GM21723 (cell line): ENCODE measurements at regions not wholly inside any gene's neighbourhood (a gene's known extent, or its start where the extent isn't known, plus 50 kb on each side); places are given as distances from the start of the nearest gene placed in this dataset.
"Not testable (repeated sequence)": the region's sequence is repeated elsewhere in the genome, so short reads cannot be mapped to it uniquely, and the experiment has no call there.

Experiments
- ATAC-seq: cut with Tn5 transposase; IDR thresholded peaks from one replicate; pipeline ENCODE4 v1.9.1; 2021; ENCODE audit warnings: mild to moderate bottlenecking, moderate library complexity; ENCODE audit not compliant: unreplicated experiment

DNA sequence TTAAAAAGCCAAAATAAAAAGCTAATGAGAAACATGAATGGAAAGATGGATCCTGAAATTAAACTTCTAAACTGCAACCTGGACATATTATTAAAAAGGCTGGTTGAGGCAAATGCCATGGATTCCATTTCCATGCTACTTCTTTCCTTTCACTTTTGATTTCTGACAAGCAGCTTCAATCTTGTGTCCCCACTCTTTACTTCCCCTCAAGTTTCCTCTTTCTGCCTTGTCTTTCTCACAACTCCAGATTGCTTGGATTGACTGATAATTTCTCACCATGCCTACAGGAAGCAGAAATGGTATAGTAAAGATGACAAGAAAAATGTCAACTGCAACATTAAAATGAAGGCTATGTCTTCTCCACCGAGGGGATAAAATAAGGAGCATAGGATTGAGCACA lies 1136.7 kb downstream of the TUSC7 start:
- no peak for ATAC-seq

- ATAC-seq: no peak
Observed at GRCh38 chr3:117848606-117849005, 1139.0 kb downstream of the TUSC7 start.

DNA sequence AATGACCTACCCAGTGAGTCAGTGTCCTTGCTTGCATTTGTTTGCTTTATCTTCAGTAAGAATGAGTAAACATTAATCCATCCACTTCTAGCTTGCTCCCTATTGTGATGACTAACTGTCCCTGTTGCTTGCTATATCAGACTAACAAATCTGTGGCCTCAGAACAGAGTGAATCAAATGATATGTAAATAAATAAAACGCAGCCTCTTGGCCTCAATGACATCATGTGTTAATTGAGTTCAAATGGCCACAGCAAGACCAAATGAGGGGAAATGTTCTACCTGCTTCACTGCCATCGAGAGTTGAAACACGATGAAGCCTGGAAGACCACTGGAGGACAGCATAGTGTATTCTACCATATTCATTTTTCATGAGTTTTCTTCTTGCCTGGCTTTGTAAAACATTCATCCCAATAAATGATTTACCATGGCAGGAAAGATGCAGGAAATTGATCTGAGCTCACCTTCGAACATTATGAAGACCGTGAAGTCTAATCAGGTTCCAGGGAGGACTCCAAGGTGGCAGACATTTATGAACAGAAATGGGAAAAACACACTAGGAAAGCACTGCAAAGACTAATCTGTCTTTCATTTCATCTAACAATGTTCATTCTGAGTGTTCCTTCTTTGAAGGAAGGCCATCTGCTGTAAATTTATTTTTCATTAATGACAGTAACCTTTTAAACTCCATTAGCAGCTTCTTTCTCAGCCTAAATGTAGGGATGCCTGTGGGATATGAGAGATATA lies 1144.5 kb downstream of the TUSC7 start:
- no peak for ATAC-seq

DNA sequence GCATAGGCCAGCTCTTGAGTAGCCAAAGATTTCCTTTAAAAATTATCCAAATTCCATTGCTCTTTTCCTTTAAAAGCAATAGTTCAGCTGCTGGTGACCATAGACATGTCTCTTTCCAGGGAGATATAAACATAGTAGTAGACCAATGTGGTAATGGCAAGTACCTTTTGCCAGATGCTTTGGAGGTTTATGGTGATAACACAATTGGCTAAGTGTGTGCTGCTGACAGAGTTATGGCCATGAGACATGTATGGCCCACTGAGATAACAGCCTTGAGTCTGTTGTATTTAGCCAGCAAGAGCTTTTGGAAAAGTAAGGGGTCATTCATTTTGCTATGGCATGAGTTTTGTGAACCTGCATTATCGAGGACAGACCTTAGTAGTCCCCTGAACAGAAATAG lies 1146.8 kb downstream of the TUSC7 start:
- ATAC-seq: no peak

DNA sequence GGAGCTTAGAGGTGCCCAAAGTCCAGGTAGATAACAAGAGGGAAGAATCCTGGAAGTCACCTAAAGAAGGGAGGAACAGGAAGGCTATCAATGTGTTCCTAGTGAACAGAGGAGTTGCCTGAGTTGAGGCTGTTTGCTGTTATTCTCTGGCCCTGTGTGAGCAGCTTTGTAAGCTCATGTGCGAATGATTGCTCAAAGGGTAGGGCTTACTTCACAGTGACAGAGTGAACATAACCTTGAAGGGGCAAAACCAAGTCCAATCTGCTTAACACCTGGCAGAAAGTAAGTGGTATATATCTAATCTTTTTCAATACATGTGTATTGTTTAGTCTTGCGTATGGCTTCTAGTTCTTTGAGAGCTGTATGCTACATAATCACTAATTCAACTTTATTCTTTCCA lies 1153.6 kb downstream of the TUSC7 start:
- no peak for ATAC-seq

- ATAC-seq: no peak
Observed at GRCh38 chr3:117865338-117865737, 1155.8 kb downstream of the TUSC7 start.

DNA sequence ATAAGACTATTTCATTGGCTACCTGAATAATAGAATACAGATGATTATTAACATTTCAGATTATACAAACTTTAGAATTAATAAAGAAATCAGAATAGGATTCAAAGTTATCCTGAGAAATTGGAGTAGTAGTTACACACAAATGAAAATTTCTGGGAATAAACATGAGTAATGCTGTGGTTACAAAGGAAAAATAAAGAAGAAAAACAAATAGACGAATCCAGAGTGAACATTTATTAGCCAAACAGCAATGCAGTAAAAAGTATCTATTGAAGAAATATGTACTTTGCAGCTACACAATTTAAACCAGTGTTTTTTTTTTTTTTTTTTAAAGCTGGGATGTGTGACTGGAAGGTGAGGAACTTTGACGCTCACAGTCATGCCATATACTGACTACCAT lies 1159.2 kb downstream of the TUSC7 start:
- ATAC-seq: no peak

GRCh38 chr3:117871934-117872333 lies 1162.4 kb downstream of the TUSC7 start:
- no peak for ATAC-seq

- ATAC-seq: not testable (repeated sequence)
Observed at GRCh38 chr3:117872594-117873248, 1161.9 kb downstream of the IGSF11 start.

GRCh38 chr3:117873249-117873600 lies 1161.4 kb downstream of the IGSF11 start:
- no peak for ATAC-seq

- ATAC-seq: no peak
Observed at GRCh38 chr3:117874028-117874690, 1160.5 kb downstream of the IGSF11 start.

DNA sequence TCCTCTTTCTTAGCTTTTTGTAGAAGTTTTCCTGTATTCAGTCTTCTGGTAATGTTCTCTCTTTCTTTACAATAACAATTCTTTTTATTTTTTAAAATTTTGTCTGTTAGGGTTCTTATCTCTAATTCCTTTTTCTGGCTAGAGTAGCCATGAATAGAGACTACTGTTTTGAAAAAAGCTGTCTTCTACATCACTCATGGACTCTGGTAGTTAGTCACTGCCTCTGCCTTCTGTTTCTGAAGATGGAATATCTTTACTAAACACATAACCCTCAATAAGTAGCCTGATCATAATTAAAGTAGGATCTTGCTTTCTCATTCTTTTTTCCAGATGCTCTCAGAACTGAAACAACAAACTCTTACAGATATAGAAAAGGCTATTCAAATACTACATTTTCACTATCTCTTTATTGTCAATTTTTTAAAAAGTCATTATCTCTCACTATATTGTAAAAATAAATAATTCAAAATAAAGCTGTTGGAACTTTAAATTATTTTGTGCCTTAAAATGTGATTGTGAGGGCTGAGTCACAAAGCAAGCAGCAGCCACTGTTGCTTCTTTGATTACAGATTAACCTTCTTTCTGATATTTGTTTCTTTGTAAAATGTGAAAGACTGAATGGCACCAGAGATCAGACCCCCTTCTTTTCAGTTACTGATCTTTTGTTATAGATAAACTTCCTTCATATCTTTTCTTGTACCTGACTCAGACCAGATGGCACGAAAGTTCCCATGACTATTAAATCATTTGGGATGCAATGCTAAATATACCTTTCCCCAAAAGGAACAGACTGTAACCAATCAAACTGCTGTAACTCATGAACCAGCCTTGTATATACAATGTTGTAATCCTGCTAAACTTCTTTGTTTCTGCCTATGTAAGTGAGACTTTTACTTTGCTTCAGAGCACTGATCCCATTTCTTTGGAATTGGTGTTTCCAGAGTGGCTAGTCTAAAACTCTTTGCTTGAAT lies 1159.5 kb downstream of the IGSF11 start:
- ATAC-seq: no peak

- ATAC-seq: no peak
Observed at GRCh38 chr3:117875887-117876286, 1158.8 kb downstream of the IGSF11 start.

DNA sequence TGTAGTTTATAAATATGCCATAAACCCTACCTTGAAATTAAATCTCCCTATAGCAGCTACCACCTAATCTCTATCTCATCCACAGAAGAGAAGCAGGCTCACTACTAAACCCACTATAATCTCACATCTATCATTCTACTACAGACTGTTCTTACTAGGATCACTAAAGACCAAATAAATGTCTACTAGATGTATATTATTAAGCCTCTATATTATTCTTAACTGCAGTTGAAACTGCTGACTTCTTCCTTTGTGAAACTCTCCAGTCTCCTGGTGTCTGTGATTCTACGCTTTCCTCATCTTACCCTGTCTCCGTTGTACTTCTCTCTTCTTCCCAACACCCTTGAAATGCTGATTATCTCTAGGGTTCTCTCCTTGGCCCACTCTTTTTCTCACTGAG lies 1154.0 kb downstream of the IGSF11 start:
- ATAC-seq: no peak

- ATAC-seq: no peak
Observed at GRCh38 chr3:117881210-117881609, 1153.4 kb downstream of the IGSF11 start.

GRCh38 chr3:117885011-117885441 lies 1149.6 kb downstream of the IGSF11 start:
- no peak for ATAC-seq

- ATAC-seq: no peak
Observed at GRCh38 chr3:117886147-117886546, 1148.5 kb downstream of the IGSF11 start.

GRCh38 chr3:117887031-117887430 lies 1147.6 kb downstream of the IGSF11 start:
- ATAC-seq: no peak

GRCh38 chr3:117887901-117888300 lies 1146.7 kb downstream of the IGSF11 start:
- no peak for ATAC-seq

DNA sequence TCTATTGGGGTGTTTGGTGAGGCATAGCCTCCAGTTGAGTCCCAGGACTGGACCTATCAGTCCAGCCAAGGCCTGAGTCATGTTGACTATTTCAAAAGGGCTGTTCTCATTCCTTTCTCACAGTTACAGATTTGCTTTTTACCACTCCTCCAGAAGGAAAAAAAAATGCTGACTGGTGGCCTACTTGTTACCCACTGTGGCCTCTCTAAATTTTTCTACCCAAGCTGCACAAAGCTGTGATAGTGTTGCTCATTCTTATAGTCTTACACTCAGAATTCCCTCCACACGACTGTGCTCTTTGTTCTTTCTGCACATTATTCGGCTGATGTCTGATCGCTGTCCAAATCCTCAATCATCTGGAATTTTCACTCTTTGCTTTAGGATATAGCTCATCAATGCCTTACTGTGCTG lies 1142.2 kb downstream of the IGSF11 start:
- no peak for ATAC-seq

DNA sequence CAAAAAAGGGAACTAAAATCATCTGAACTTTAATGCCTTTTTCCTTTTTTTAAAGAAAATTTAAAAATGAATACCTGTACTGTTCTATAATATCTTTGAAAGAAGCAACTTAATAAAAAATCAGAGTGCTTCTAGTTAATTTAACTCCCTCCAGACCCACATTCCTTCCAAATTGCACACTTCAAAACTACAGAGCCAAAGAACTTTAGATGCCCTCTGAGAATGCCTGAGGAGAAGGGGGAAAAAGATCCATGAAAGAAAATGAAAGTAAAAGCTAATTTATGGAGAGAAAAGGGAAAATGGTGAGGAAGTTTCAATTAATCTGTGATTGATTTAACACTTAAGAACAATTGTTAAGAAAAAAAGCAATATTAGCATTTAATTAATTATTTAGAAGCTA lies 1141.6 kb downstream of the IGSF11 start:
- ATAC-seq: no peak
